ENCODE measurements at regions not wholly inside any gene's neighbourhood (a gene's known extent, or its start where the extent isn't known, plus 50 kb on each side); places are given as distances from the start of the nearest gene placed in this dataset.
A peak's percentile ranks its signal among the peaks of the same experiment; 100 is the strongest.

DNA sequence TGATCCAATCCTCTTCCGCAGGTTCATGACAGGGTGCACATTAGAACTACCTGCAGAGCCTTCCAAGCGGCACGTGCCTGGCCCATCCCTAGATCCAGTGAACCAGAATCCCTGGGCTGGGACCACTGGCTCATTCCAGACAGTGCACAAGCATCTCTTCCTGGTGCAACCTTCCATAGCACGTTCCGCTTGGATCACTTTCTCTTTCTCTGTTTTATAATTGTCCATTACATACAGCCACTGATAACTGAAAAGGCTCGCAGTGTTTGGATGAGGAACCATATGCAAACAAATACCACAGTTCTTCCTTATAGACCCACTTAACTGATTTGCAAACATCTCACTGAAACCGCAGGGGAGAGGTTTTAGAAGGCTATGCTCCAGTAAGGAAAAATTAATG, 59.6 kb upstream of the DDR1 start:
- TF ChIP-seq, protein P1, sequence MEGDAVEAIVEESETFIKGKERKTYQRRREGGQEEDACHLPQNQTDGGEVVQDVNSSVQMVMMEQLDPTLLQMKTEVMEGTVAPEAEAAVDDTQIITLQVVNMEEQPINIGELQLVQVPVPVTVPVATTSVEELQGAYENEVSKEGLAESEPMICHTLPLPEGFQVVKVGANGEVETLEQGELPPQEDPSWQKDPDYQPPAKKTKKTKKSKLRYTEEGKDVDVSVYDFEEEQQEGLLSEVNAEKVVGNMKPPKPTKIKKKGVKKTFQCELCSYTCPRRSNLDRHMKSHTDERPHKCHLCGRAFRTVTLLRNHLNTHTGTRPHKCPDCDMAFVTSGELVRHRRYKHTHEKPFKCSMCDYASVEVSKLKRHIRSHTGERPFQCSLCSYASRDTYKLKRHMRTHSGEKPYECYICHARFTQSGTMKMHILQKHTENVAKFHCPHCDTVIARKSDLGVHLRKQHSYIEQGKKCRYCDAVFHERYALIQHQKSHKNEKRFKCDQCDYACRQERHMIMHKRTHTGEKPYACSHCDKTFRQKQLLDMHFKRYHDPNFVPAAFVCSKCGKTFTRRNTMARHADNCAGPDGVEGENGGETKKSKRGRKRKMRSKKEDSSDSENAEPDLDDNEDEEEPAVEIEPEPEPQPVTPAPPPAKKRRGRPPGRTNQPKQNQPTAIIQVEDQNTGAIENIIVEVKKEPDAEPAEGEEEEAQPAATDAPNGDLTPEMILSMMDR (IDR thresholded peaks at IDR 0.05; ENCODE audit: low read depth, low read length): no peak
- no peak for DNase-seq (ENCODE audit: extremely low read depth, low read depth)

DNA sequence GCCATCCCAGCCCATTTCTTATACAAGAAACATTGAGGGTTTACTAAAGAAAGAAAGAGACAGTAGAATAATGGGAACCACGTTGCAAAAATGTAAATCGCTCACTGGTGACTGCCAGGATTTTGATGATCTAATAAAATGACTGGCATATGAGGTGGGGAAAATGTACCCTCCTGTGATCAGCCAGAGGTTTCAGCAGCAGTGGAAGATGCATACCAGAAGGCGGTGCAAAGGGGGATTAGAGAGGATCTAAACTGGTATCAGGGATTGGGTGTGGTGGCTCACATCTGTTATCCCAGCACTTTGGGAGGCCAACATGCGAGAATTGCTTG, 60.8 kb upstream of the DDR1 start:
- DNase-seq (ENCODE audit: extremely low read depth, low read depth): no peak
- TF ChIP-seq, protein P1 (IDR thresholded peaks at IDR 0.05; ENCODE audit: low read depth, low read length): no peak

DNA sequence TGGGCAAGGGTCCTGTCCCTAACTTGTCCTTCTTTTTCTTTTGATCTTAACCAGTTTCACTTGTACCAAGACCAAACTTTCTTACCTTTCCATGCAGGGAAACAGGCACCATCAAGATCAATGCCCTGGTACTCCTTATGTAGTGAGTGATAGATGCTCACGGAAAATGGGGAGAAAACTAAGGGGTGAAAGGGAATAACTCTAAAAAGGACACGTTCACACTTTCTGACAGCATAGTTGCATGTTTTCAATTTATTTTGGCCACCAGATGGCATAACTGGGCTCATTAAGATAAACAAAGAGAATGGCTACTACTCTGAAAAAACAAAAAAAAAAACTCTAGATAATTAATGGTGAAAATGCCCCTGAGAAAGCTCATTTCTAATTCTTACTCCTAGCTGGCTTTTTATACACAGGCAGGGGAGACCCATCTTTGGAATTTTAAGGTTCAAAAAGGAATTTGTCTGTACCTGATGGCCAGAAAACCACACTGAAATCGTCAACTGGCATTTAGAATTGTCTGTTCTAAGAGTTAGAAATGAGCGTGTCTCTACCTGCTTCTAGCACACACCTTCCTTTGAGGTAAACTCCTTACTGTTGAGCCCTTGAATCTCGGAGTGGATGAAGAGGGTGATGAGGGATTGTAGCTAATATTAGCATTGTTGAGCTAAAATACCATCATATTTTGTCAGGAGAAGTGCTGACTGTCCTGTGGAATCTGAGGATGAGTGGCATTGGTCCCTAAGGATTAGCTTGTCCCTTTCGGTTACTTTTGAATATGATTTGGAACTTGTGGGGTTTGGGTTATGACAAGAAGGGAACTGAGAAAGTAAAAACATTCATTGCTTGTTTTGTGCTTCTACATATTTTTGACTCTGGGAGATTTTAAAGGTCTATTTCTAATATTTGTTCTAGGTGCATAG, 62.2 kb upstream of the DDR1 start:
- no peak for DNase-seq (ENCODE audit: extremely low read depth, low read depth)
- TF ChIP-seq, protein P1 (IDR thresholded peaks at IDR 0.05; ENCODE audit: low read depth, low read length): peak; percentile 36

DNA sequence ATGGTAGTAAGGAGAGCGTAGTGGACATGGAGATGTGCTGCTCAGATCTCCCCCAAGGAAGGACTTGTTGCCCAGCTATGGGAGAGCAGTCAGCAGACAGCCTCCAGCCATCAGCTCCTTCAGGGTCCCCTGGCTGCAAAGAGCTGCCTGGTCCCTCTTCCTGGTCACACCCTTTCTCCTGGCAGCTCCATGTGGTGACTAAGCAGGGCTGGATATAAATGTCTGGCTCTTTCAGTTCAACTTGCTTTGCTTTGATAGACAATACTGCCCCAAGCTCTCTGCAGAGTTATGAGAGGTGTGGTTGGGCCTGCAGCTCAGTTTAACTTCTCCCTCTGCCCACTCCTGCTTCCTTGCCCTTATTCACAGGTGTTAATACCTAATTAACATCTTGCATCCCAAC, 64.1 kb upstream of the DDR1 start:
- peak; percentile 61 for DNase-seq (ENCODE audit: extremely low read depth, low read depth)
- TF ChIP-seq, protein P1 (IDR thresholded peaks at IDR 0.05; ENCODE audit: low read depth, low read length): peak; percentile 30

DNA sequence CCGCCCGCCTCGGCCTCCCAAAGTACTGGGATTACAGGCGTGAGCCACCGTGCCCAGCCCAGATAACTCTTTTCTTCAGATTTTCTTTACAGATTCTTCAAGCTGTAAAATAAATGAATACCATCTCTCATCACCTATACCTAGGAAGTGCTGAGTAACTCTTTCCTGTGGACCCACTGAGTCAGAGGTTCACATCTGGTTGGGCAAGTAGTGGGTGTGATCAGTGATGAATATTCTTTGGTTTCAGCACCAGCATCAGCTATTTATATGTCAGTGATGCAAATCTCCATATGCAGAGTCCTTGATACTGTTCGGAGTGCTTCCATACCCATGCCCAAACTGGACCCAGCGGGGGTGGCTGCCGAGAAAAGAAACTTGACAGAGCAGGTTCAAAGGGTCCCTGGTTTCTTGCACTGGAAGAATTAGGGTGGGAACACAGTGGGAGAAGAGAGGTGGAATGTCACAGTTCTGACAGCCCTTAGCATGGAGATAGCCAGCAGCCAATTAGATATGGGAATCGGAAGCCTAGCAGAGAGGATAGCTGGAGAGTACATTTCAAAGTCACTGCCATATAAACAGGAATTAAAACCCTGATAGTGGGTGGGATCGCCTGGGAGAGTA, 64.9 kb upstream of the DDR1 start:
- no peak for DNase-seq (ENCODE audit: extremely low read depth, low read depth)
- TF ChIP-seq, protein P1 (IDR thresholded peaks at IDR 0.05; ENCODE audit: low read depth, low read length): no peak

DNA sequence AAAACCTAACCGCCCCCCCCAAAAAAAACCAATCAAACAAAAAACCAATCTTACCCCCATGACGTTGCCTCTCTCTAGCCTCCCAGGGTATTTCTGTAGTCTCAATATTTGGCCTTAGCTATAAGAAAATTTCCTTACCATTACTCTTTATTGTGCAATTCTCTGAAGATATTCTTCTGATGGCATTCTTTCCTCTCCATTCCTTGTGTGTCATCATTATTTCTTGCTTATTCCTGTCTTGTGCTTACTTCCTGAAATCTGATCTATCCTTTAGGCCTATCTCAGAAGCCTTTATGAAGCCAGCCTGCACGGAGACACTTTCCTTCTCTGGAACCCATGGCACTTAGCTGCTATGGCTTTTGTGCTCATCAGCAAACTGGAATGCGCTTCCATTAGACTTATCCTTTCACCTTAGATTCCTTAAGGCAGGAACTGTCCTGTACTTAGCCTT, 65.9 kb upstream of the DDR1 start:
- TF ChIP-seq, protein P1 (IDR thresholded peaks at IDR 0.05; ENCODE audit: low read depth, low read length): no peak
- peak; percentile 63 for DNase-seq (ENCODE audit: extremely low read depth, low read depth)
